Sigmoid colon (tissue), 6 donors: ENCODE measurements at regions not wholly inside any gene's neighbourhood (a gene's known extent, or its start where the extent isn't known, plus 50 kb on each side); places are given as distances from the start of the nearest gene placed in this dataset.

ENCODE experiments used
- DNase-seq: peaks from one replicate; pipeline ENCODE4 v3.0.0-alpha.2; 2019
- H3K27ac ChIP-seq, 4 donors: fragments of 200-600 bp; sonication (generic); one replicate each; pipeline ENCODE4 v1.5.1; 2016 to 2019; ENCODE audit warnings: mild to moderate bottlenecking in 1 of 4
- H3K27me3 ChIP-seq, 3 donors: fragments of 200-600 bp; sonication (generic); one replicate each; pipeline ENCODE4 v1.5.1; 2019; ENCODE audit warnings: mild to moderate bottlenecking in 1 of 3
- H3K36me3 ChIP-seq, 4 donors: fragments of 200-600 bp; sonication (generic); one replicate each; pipeline ENCODE4 v1.5.1; 2016 to 2019
- H3K4me1 ChIP-seq, 4 donors: fragments of 200-600 bp; sonication (generic); one replicate each; pipeline ENCODE4 v1.5.1; 2017 to 2019
- H3K4me3 ChIP-seq, 4 donors: fragments of 200-600 bp; sonication (generic); one replicate each; pipeline ENCODE4 v1.5.1; 2017 to 2019; ENCODE audit warnings: mild to moderate bottlenecking in 2 of 4, moderate library complexity in 1 of 4
- H3K9me3 ChIP-seq, 4 donors: fragments of 200-600 bp in 3 of 4; sonication (generic) in 3 of 4; one replicate each; pipeline versions ENCODE4 v1.5.1 to v1.6.1; 2013 to 2019
- EP300 ChIP-seq, 4 donors: sonication (generic); formaldehyde crosslinking; IDR thresholded peaks; one replicate each; pipeline ENCODE4 v1.6.1; 2017; ENCODE audit warnings: antibody characterized with exemption in 4 of 4
- POLR2A ChIP-seq, 2 donors: fragments of 450-650 bp; IDR thresholded peaks; one replicate each; pipeline ENCODE4 v1.6.1; 2016; ENCODE audit warnings: antibody characterized with exemption in 2 of 2, mild to moderate bottlenecking in 2 of 2, moderate library complexity in 2 of 2
- POLR2AphosphoS5 ChIP-seq, 4 donors: sonication (generic); formaldehyde crosslinking; IDR thresholded peaks; one replicate each; pipeline ENCODE4 v1.6.1; 2017; ENCODE audit warnings: antibody characterized with exemption in 4 of 4
- WGBS, 2 donors: extraction: QIAGEN DNeasy Blood & Tissue Kit; methylation state at CpG; one replicate each; pipeline ENCODE4 v1.1.7; 2013; 5-methylcytosine and 5-hydroxymethylcytosine counted together
- intact Hi-C: fragments of 100-400 bp; cut with DNase I; formaldehyde crosslinking; loops from one replicate; pipeline ENCODE4 v1.15.1; 2023
- TF ChIP-seq, protein P1 (sequence below), 4 experiments: fragments of 450-650 bp in 3 of 4; fragments of 200-600 bp in 1 of 4; IDR thresholded peaks; one replicate each; pipeline ENCODE4 v1.5.1; 2016 to 2019; ENCODE audit warnings: antibody characterized with exemption in 4 of 4, mild to moderate bottlenecking in 3 of 4, moderate library complexity in 2 of 4
- donor health status: healthy with polysubstance abuse.
- donor health status: healthy.

- no peak overlapping the region for H3K4me3 ChIP-seq
- no peak for DNase-seq
- peaks cover 0 to 56% (median 37%) of the 10 kb centered on the region in 4 donors for H3K4me1 ChIP-seq
- H3K27me3 ChIP-seq: no peaks in the 10 kb centered on the region
- TF ChIP-seq, protein P1, sequence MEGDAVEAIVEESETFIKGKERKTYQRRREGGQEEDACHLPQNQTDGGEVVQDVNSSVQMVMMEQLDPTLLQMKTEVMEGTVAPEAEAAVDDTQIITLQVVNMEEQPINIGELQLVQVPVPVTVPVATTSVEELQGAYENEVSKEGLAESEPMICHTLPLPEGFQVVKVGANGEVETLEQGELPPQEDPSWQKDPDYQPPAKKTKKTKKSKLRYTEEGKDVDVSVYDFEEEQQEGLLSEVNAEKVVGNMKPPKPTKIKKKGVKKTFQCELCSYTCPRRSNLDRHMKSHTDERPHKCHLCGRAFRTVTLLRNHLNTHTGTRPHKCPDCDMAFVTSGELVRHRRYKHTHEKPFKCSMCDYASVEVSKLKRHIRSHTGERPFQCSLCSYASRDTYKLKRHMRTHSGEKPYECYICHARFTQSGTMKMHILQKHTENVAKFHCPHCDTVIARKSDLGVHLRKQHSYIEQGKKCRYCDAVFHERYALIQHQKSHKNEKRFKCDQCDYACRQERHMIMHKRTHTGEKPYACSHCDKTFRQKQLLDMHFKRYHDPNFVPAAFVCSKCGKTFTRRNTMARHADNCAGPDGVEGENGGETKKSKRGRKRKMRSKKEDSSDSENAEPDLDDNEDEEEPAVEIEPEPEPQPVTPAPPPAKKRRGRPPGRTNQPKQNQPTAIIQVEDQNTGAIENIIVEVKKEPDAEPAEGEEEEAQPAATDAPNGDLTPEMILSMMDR (IDR thresholded peaks at IDR 0.05): no peak
- TF ChIP-seq POLR2AphosphoS5 (IDR thresholded peaks at IDR 0.05) (no peak), EP300 (IDR thresholded peaks at IDR 0.05) (no peak), POLR2A (IDR thresholded peaks at IDR 0.05) (no peak)
- H3K27ac ChIP-seq: no peak overlapping the region
- no peaks in the 10 kb centered on the region for H3K9me3 ChIP-seq
- H3K36me3 ChIP-seq: no peaks in the 10 kb centered on the region
- WGBS, 2 donors: 95 to 96% methylated on average over 2 of the region's 2 CpGs
- intact Hi-C loops: no loop called here
These were observed 299.9 kb downstream of the CSNK1G3 start for GRCh38 chr5:123811831-123812230.

GRCh38 chr5:123810746-123811340, 298.9 kb downstream of the CSNK1G3 start:
- DNase-seq: no peak
- Histone ChIP-seq H3K9me3 (no peaks in the 10 kb centered on the region), H3K27ac (no peak overlapping the region), H3K27me3 (no peaks in the 10 kb centered on the region), H3K36me3 (no peaks in the 10 kb centered on the region), H3K4me1 (peaks cover 0 to 55% (median 38%) of the 10 kb centered on the region in 4 donors), H3K4me3 (no peak overlapping the region)
- TF ChIP-seq POLR2AphosphoS5 (IDR thresholded peaks at IDR 0.05): no peak
- TF ChIP-seq, protein P1 (IDR thresholded peaks at IDR 0.05): no peak
- no peak for TF ChIP-seq EP300 (IDR thresholded peaks at IDR 0.05)
- TF ChIP-seq POLR2A (IDR thresholded peaks at IDR 0.05): no peak
- intact Hi-C loops: no loop called here
- 68 to 79% methylated on average over 8 of the region's 8 CpGs for WGBS, 2 donors

DNA sequence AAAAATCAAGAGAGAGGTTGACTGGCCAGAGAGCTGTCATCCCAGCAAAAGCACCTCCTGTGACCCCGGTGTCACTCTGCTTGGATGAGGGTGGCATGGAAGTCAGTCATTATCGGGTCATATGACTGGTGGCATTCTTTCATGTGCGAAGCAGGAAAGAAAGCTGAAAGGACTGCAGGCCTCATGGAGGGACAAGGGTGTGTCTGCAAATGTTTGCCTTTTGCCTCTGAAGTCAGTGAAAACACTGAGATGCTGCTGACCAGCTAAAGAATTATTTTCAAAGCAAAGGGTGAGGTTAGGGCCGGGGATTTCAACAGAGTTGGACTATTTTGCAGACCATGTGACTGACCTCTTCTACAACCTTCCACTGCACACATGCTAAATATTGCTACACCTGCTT, 298.3 kb downstream of the CSNK1G3 start:
- WGBS, 2 donors: 15 to 52% methylated on average over 4 of the region's 4 CpGs
- intact Hi-C loops: no loop called here
- Histone ChIP-seq H3K9me3 (no peaks in the 10 kb centered on the region), H3K27ac (no peak overlapping the region), H3K27me3 (no peaks in the 10 kb centered on the region), H3K36me3 (no peaks in the 10 kb centered on the region), H3K4me1 (peaks cover 0 to 49% (median 33%) of the 10 kb centered on the region in 4 donors), H3K4me3 (no peak overlapping the region)
- DNase-seq: no peak
- TF ChIP-seq EP300 (IDR thresholded peaks at IDR 0.05) (no peak), POLR2A (IDR thresholded peaks at IDR 0.05) (no peak), POLR2AphosphoS5 (IDR thresholded peaks at IDR 0.05) (no peak)
- TF ChIP-seq, protein P1 (IDR thresholded peaks at IDR 0.05): no peak

- no peaks in the 10 kb centered on the region for H3K36me3 ChIP-seq
- no peak for DNase-seq
- whole genome bisulfite sequencing, 2 donors: 8 to 41% methylated on average over 7 of the region's 7 CpGs
- no peaks in the 10 kb centered on the region for H3K9me3 ChIP-seq
- no peaks in the 10 kb centered on the region for H3K27me3 ChIP-seq
- no peak overlapping the region for H3K27ac ChIP-seq
- TF ChIP-seq, protein P1 (IDR thresholded peaks at IDR 0.05): no peak
- no peak for TF ChIP-seq POLR2A (IDR thresholded peaks at IDR 0.05)
- TF ChIP-seq POLR2AphosphoS5 (IDR thresholded peaks at IDR 0.05): no peak
- no peak for TF ChIP-seq EP300 (IDR thresholded peaks at IDR 0.05)
- H3K4me1 ChIP-seq: peaks cover 0 to 44% (median 29%) of the 10 kb centered on the region in 4 donors
- intact Hi-C loops: no loop called here
- H3K4me3 ChIP-seq: no peak overlapping the region
These were observed 297.7 kb downstream of the CSNK1G3 start for GRCh38 chr5:123809594-123810221.
